Endothelial cell of umbilical vein (primary cell): ENCODE measurements at regions not wholly inside any gene's neighbourhood (a gene's known extent, or its start where the extent isn't known, plus 50 kb on each side); places are given as distances from the start of the nearest gene placed in this dataset.

Source experiments
- BruUV-seq: library from RNA; stranded (reverse); fragments of 400-500 nt; replicated peaks from 2 replicates; lab custom pipeline; 2021; lab: Mats Ljungman, UMichigan
- CTCF ChIA-PET: fragments of 300-600, 350-600 bp; sonication (Branson Sonifier 250); formaldehyde crosslinking; loops from one replicate; lab custom pipeline; 2021; ENCODE audit warnings: antibody characterized with exemption, inconsistent platforms; lab: Charles Lee
- POLR2A ChIA-PET: fragments of 300-600, 350-600 bp; sonication (Branson Sonifier 250); formaldehyde crosslinking; loops from one replicate; lab custom pipeline; 2021; ENCODE audit warnings: antibody characterized with exemption, inconsistent platforms; lab: Charles Lee
- DNase-seq: peaks from one replicate; pipeline ENCODE4 v3.0.0-alpha.2; 2011; ENCODE audit warnings: low read depth, low spot score
- FAIRE-seq: peaks from 2 replicates; lab custom pipeline; 2011; peaks lifted over from hg19 to GRCh38; lab: Jason Lieb, UNC
- H2AFZ ChIP-seq: 2 replicates; pipeline ENCODE4 v1.6.0; 2012; ENCODE audit warnings: low read depth, low read length, control low read depth, inconsistent platforms
- H3K27ac ChIP-seq: 2 replicates; pipeline ENCODE4 v1.5.1; 2011; ENCODE audit warnings: low read depth, mild to moderate bottlenecking, control low read depth, low read length, moderate library complexity; ENCODE audit not compliant: insufficient read depth
- H3K27me3 ChIP-seq, 2 experiments: 2 replicates each; pipeline versions ENCODE4 v1.6.0 to v1.6.1; 2011; ENCODE audit warnings: low read length in 2 of 2, mixed read lengths in 1 of 2; ENCODE audit not compliant: control insufficient read depth in 2 of 2, insufficient read depth in 2 of 2
- H3K36me3 ChIP-seq, 2 experiments: 2 replicates in 1 of 2; 3 replicates in 1 of 2; pipeline ENCODE4 v1.5.1; 2011; ENCODE audit warnings: low read length in 2 of 2, mild to moderate bottlenecking in 1 of 2, moderate library complexity in 1 of 2; ENCODE audit not compliant: control insufficient read depth in 2 of 2, insufficient read depth in 2 of 2; ENCODE audit errors: extremely low read depth in 1 of 2
- H3K4me1 ChIP-seq: 3 replicates; pipeline ENCODE4 v1.5.1; 2011; ENCODE audit warnings: mild to moderate bottlenecking, low read length; ENCODE audit not compliant: control insufficient read depth, insufficient read depth; ENCODE audit errors: extremely low read depth
- H3K4me2 ChIP-seq: 2 replicates; pipeline ENCODE4 v1.6.1; 2011; ENCODE audit warnings: low read length, control low read depth, mixed read lengths; ENCODE audit not compliant: insufficient read depth
- H3K4me3 ChIP-seq, 3 experiments: fragments of 200-600 bp in 1 of 3; sonication (generic), shearing (Covaris generic) in 1 of 3; replicated peaks in 1 of 3; 2 replicates each; pipeline ENCODE4 v1.5.1; 2011 to 2016; ENCODE audit warnings: control low read depth in 3 of 3, low read length in 3 of 3, mild to moderate bottlenecking in 2 of 3, inconsistent platforms in 1 of 3, low read depth in 1 of 3, moderate library complexity in 1 of 3; ENCODE audit not compliant: insufficient read depth in 1 of 3
- H3K79me2 ChIP-seq: 2 replicates; pipeline ENCODE4 v1.6.0; 2012; ENCODE audit warnings: low read length, inconsistent platforms; ENCODE audit not compliant: control insufficient read depth, insufficient read depth
- H3K9ac ChIP-seq: replicated peaks from 2 replicates; pipeline ENCODE3; 2011; ENCODE audit warnings: low read length, control low read depth; ENCODE audit not compliant: insufficient read depth; ENCODE audit errors: extremely low read depth
- H3K9me1 ChIP-seq: replicated peaks from 3 replicates; pipeline ENCODE4 v1.6.0; 2011; ENCODE audit warnings: mild to moderate bottlenecking, low read length; ENCODE audit not compliant: control insufficient read depth, insufficient read depth; ENCODE audit errors: extremely low read depth
- H3K9me3 ChIP-seq: replicated peaks from 2 replicates; pipeline ENCODE4 v1.5.1; 2012; ENCODE audit warnings: low read length, inconsistent platforms; ENCODE audit not compliant: control insufficient read depth, insufficient read depth
- H4K20me1 ChIP-seq: replicated peaks from 2 replicates; pipeline ENCODE3; 2011; ENCODE audit warnings: mild to moderate bottlenecking, low read length; ENCODE audit not compliant: control insufficient read depth, insufficient read depth; ENCODE audit errors: extremely low read depth
- EZH2 ChIP-seq: IDR thresholded peaks from 2 replicates; pipeline ENCODE4 v1.6.1; 2012; ENCODE audit warnings: borderline replicate concordance, low read depth, mild to moderate bottlenecking, moderate library complexity, low read length, inconsistent platforms; ENCODE audit not compliant: severe bottlenecking
- FOS ChIP-seq: IDR thresholded peaks from 2 replicates; pipeline ENCODE4 v1.6.1; 2011; ENCODE audit warnings: mild to moderate bottlenecking, low read length, moderate library complexity, borderline replicate concordance; ENCODE audit not compliant: insufficient read depth
- GATA2 ChIP-seq: IDR thresholded peaks from 2 replicates; pipeline ENCODE4 v1.7.0; 2011; ENCODE audit warnings: low read depth, mild to moderate bottlenecking, moderate library complexity, mixed read lengths, low read length; ENCODE audit not compliant: insufficient read length, insufficient read depth
- JUN ChIP-seq: IDR thresholded peaks from 2 replicates; pipeline ENCODE4 v1.6.1; 2011; ENCODE audit warnings: borderline replicate concordance, low read depth; ENCODE audit not compliant: insufficient read length, insufficient read depth
- MAX ChIP-seq: IDR thresholded peaks from 2 replicates; pipeline ENCODE4 v1.6.1; 2011; ENCODE audit not compliant: insufficient read depth, insufficient read length
- MYC ChIP-seq: IDR thresholded peaks from one replicate; pipeline ENCODE4 v1.6.1; 2011; ENCODE audit warnings: mild to moderate bottlenecking, low read depth, low read length
- POLR2A ChIP-seq: IDR thresholded peaks from 2 replicates; pipeline ENCODE4 v1.6.1; 2012; ENCODE audit warnings: low read depth, mild to moderate bottlenecking, control low read depth, low read length
- POLR2AphosphoS5 ChIP-seq: IDR thresholded peaks from 2 replicates; pipeline ENCODE4 v1.6.1; 2012; ENCODE audit warnings: low read depth, mild to moderate bottlenecking, control low read depth, low read length, moderate library complexity; ENCODE audit not compliant: insufficient read depth
- dilution Hi-C: fragments of 300-500 bp; cut with MboI; formaldehyde crosslinking; loops from one replicate; pipeline ENCODE4 v1.15.0; 2019; ENCODE audit warnings: low sequenced_read_pairs; ENCODE audit not compliant: extremely low pct_ligation_motif_present
- intact Hi-C: fragments of 100-400 bp; cut with micrococcal nuclease; formaldehyde crosslinking; loops from one replicate; pipeline ENCODE4 v1.10.0; 2022
- TF ChIP-seq, protein P1 (sequence below), 2 donors: IDR thresholded peaks; 1 replicate in 1 of 2; 2 replicates in 1 of 2; pipeline ENCODE4 v1.5.1; 2011; ENCODE audit warnings: low read length in 2 of 2, mild to moderate bottlenecking in 2 of 2, moderate library complexity in 2 of 2, control low read depth in 1 of 2, inconsistent platforms in 1 of 2, low read depth in 1 of 2; ENCODE audit not compliant: insufficient read depth in 1 of 2; ENCODE audit errors: extremely low read depth in 1 of 2

DNA sequence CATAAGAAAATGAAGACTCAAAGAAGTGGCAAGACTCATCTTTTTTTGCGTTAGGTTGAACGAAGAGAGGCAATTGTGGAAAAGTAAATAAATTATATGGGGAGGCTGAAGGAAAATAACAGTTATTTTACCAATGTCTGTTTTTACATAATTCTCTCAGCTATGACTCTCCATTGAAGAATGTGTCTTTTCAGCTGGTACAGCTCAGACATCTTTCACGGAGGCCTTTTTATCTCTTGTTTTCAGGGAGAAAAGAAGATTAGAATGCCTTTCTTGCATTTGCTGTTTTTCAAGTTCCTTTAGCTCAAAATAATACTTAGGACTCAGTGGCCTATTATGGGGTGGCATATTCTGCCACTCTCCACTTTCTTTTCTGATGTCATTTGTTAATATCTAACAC, 153.0 kb downstream of the ADAM29 start:
- H3K27me3 ChIP-seq, result no peaks in the 10 kb centered on the region
- H3K9me3 ChIP-seq, result peaks cover 1% of the 10 kb centered on the region
- DNase-seq (no peak), FAIRE-seq (no peak)
- H4K20me1 ChIP-seq, result no peaks in the 10 kb centered on the region
- CTCF ChIA-PET, result no interaction called here
- H3K9ac ChIP-seq, result no peak overlapping the region
- H3K36me3 ChIP-seq, result no peaks in the 10 kb centered on the region
- BruUV-seq, result no TSS peak
- no peak overlapping the region for H3K27ac ChIP-seq
- no peak overlapping the region for H3K4me2 ChIP-seq
- no peaks in the 10 kb centered on the region for H3K9me1 ChIP-seq
- H2AFZ ChIP-seq, result no peak overlapping the region
- intact Hi-C loops (no loop called here), dilution Hi-C loops (no loop called here)
- POLR2A ChIA-PET, result no interaction called here
- H3K4me1 ChIP-seq, result no peaks in the 10 kb centered on the region
- TF ChIP-seq JUN (no peak), EZH2 (no peak), GATA2 (no peak), MAX (no peak), POLR2A (no peak), POLR2AphosphoS5 (no peak), MYC (no peak), FOS (no peak)
- TF ChIP-seq, protein P1, sequence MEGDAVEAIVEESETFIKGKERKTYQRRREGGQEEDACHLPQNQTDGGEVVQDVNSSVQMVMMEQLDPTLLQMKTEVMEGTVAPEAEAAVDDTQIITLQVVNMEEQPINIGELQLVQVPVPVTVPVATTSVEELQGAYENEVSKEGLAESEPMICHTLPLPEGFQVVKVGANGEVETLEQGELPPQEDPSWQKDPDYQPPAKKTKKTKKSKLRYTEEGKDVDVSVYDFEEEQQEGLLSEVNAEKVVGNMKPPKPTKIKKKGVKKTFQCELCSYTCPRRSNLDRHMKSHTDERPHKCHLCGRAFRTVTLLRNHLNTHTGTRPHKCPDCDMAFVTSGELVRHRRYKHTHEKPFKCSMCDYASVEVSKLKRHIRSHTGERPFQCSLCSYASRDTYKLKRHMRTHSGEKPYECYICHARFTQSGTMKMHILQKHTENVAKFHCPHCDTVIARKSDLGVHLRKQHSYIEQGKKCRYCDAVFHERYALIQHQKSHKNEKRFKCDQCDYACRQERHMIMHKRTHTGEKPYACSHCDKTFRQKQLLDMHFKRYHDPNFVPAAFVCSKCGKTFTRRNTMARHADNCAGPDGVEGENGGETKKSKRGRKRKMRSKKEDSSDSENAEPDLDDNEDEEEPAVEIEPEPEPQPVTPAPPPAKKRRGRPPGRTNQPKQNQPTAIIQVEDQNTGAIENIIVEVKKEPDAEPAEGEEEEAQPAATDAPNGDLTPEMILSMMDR (IDR thresholded peaks at IDR 0.05; ENCODE audit: extremely low read depth in 1 of 2, insufficient read depth in 1 of 2, low read depth in 1 of 2, low read length in 2 of 2), result no peak
- H3K79me2 ChIP-seq, result no peaks in the 10 kb centered on the region
- no peak overlapping the region for H3K4me3 ChIP-seq
